ENCODE measurements at regions not wholly inside any gene's neighbourhood (a gene's known extent, or its start where the extent isn't known, plus 50 kb on each side); places are given as distances from the start of the nearest gene placed in this dataset.

- no peak overlapping the region for H2AFZ ChIP-seq (ENCODE audit: low read length)
- FAIRE-seq: no peak
- DNase-seq (ENCODE audit: low read depth in 1 of 2, low spot score in 2 of 2): no peak
- H4K91ac ChIP-seq (replicated peaks; ENCODE audit: insufficient read length, low read length): no peak overlapping the region
- no peak overlapping the region for H2BK20ac ChIP-seq (ENCODE audit: low read length)
- no peaks in the 10 kb centered on the region for H4K20me1 ChIP-seq (replicated peaks in 1 of 2; ENCODE audit: control insufficient read depth in 1 of 2, insufficient read depth in 2 of 2, low read length in 2 of 2)
- no peak overlapping the region for H3K4me2 ChIP-seq (ENCODE audit: insufficient read depth in 1 of 2, low read depth in 2 of 2, low read length in 2 of 2)
- H3K4me3 ChIP-seq (ENCODE audit: extremely low read depth in 1 of 4, insufficient read depth in 2 of 4, low read depth in 3 of 4, low read length in 4 of 4): no peak overlapping the region
- WGBS, 2 experiments (ENCODE audit: extremely low coverage in 1 of 2, insufficient coverage in 1 of 2, insufficient read length in 1 of 2, insufficient replicate concordance in 2 of 2, low coverage in 1 of 2, low lambda C conversion rate in 2 of 2, missing lambda C conversion rate in 1 of 2): 93 to 100% methylated on average over 1 to 2 of the region's 2 CpGs
- no peak overlapping the region for H2BK12ac ChIP-seq (ENCODE audit: low read depth, low read length)
- H2BK120ac ChIP-seq (replicated peaks; ENCODE audit: low read depth, low read length): no peak overlapping the region
- ChIA-PET CTCF (ENCODE audit: partially characterized antibody) (interaction anchor here (0.7 kb wide), 1 partner anchor 376 kb away, joined by 3 read pairs; no protein-coding TSS in a partner anchor), POLR2A (ENCODE audit: partially characterized antibody) (no interaction called here)
- no peaks in the 10 kb centered on the region for H3K79me1 ChIP-seq (ENCODE audit: low read depth, low read length)
- no peaks in the 10 kb centered on the region for H3K4me1 ChIP-seq (replicated peaks in 1 of 4; ENCODE audit: control insufficient read depth in 3 of 4, insufficient read depth in 4 of 4, low read length in 3 of 4)
- H2BK15ac ChIP-seq (ENCODE audit: low read length): no peak overlapping the region
- H3K9me3 ChIP-seq (ENCODE audit: insufficient read depth in 2 of 2, low read depth in 1 of 2, low read length in 1 of 2): no peaks in the 10 kb centered on the region
- no peaks in the 10 kb centered on the region for H3K79me2 ChIP-seq (ENCODE audit: control insufficient read depth in 1 of 2, insufficient read depth in 2 of 2, low read length in 2 of 2)
- H3K27ac ChIP-seq (ENCODE audit: low read depth, low read length): no peak overlapping the region
- H2AK5ac ChIP-seq (ENCODE audit: low read depth, low read length): no peak overlapping the region
- H3K56ac ChIP-seq (replicated peaks; ENCODE audit: insufficient read length, low read depth, low read length): no peak overlapping the region
- no peak overlapping the region for H3K9ac ChIP-seq (replicated peaks in 1 of 4; ENCODE audit: extremely low read depth in 1 of 4, low read depth in 3 of 4, low read length in 3 of 4)
- no peak overlapping the region for H4K5ac ChIP-seq (ENCODE audit: insufficient read length, low read depth, low read length)
- H3K23ac ChIP-seq (ENCODE audit: insufficient read length): no peak overlapping the region
- no peaks in the 10 kb centered on the region for H3K27me3 ChIP-seq (replicated peaks in 1 of 4; ENCODE audit: control insufficient read depth in 3 of 4, extremely low read depth in 1 of 4, insufficient read depth in 3 of 4, low read length in 3 of 4)
- H3K4ac ChIP-seq (replicated peaks; ENCODE audit: insufficient read length, low read depth, low read length): no peak overlapping the region
- H4K8ac ChIP-seq (ENCODE audit: extremely low read depth, insufficient read depth, low read length): no peak overlapping the region
- H3K23me2 ChIP-seq (ENCODE audit: low read depth, low read length): no peaks in the 10 kb centered on the region
- no peak overlapping the region for H2BK5ac ChIP-seq (ENCODE audit: low read depth, low read length)
- no peaks in the 10 kb centered on the region for H3K36me3 ChIP-seq (ENCODE audit: control insufficient read depth in 2 of 4, insufficient read depth in 4 of 4, low read length in 3 of 4)
- no peak overlapping the region for H3K18ac ChIP-seq (ENCODE audit: extremely low read depth, low read length)
- H3K14ac ChIP-seq (ENCODE audit: insufficient read length): no peak overlapping the region
- TF ChIP-seq KDM4A (IDR thresholded peaks at IDR 0.05; ENCODE audit: low read depth, low read length, severe bottlenecking): no peak
- TF ChIP-seq POU5F1 (IDR thresholded peaks at IDR 0.05; ENCODE audit: low read depth, low read length): no peak
- TF ChIP-seq TAF7 (optimal IDR thresholded peaks at IDR 0.05; ENCODE audit: borderline replicate concordance, low read depth, low read length): no peak
- TF ChIP-seq CHD2 (IDR thresholded peaks at IDR 0.05; ENCODE audit: low read length): no peak
- TF ChIP-seq TAF1 (IDR thresholded peaks at IDR 0.05; ENCODE audit: low read depth, low read length): no peak
- no peak for TF ChIP-seq EZH2 (IDR thresholded peaks at IDR 0.05; ENCODE audit: low read depth, low read length, severe bottlenecking)
- no peak for TF ChIP-seq SIN3A (conservative IDR thresholded peaks at IDR 0.05 in 1 of 2, IDR thresholded peaks at IDR 0.05 in 1 of 2; ENCODE audit: low read depth in 1 of 2, low read length in 2 of 2)
- no peak for TF ChIP-seq RFX5 (IDR thresholded peaks at IDR 0.05; ENCODE audit: borderline replicate concordance, low read depth, low read length)
- TF ChIP-seq, protein P1, sequence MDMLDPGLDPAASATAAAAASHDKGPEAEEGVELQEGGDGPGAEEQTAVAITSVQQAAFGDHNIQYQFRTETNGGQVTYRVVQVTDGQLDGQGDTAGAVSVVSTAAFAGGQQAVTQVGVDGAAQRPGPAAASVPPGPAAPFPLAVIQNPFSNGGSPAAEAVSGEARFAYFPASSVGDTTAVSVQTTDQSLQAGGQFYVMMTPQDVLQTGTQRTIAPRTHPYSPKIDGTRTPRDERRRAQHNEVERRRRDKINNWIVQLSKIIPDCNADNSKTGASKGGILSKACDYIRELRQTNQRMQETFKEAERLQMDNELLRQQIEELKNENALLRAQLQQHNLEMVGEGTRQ (IDR thresholded peaks at IDR 0.05; ENCODE audit: low read length): no peak
- TF ChIP-seq TBP (IDR thresholded peaks at IDR 0.05; ENCODE audit: low read depth, low read length): no peak
- TF ChIP-seq JUND (IDR thresholded peaks at IDR 0.05; ENCODE audit: low read length): no peak
- TF ChIP-seq RAD21 (IDR thresholded peaks at IDR 0.05 in 1 of 2, conservative IDR thresholded peaks at IDR 0.05 in 1 of 2; ENCODE audit: low read depth in 2 of 2, low read length in 2 of 2): no peak
- TF ChIP-seq, protein P2, sequence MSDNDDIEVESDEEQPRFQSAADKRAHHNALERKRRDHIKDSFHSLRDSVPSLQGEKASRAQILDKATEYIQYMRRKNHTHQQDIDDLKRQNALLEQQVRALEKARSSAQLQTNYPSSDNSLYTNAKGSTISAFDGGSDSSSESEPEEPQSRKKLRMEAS (IDR thresholded peaks at IDR 0.05): no peak
Measured at GRCh38 chr6:98467091-98467490, 367.3 kb upstream of the POU3F2 start.
